ENCODE measurements at regions not wholly inside any gene's neighbourhood (a gene's known extent, or its start where the extent isn't known, plus 50 kb on each side); places are given as distances from the start of the nearest gene placed in this dataset.
"Not testable (repeated sequence)": the region's sequence is repeated elsewhere in the genome, so short reads cannot be mapped to it uniquely, and the experiment has no call there.

DNA sequence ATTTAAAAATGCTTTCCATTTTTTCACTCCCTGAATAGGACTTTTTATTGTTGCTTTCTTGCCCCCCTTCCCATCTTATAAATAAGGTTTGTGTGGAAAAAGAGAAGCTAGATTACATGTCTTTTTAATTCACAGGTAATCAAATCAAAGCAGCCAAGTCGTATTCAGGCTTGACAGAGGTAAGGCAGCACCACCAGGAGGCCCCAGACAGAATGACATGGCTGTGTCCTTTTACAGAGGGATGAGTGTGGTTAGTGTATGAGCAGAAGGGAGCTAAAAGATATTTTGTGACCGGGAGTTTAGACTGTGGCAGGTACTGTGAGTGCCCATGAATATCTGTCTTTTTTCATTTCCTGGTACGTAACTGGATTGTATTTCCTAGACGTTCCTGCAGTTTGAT is 596.1 kb downstream of the ETNK1 start:
- no peak overlapping the region for H3K27ac Mint-ChIP-seq
- DNase-seq (ENCODE audit: low spot score in 2 of 2): no peak
- no peaks in the 10 kb centered on the region for H3K4me1 Mint-ChIP-seq
- no peak for ATAC-seq
- no peaks in the 10 kb centered on the region for H3K36me3 Mint-ChIP-seq
- H3K9me3 Mint-ChIP-seq: no peaks in the 10 kb centered on the region
- no peak overlapping the region for H3K4me3 Mint-ChIP-seq

DNA sequence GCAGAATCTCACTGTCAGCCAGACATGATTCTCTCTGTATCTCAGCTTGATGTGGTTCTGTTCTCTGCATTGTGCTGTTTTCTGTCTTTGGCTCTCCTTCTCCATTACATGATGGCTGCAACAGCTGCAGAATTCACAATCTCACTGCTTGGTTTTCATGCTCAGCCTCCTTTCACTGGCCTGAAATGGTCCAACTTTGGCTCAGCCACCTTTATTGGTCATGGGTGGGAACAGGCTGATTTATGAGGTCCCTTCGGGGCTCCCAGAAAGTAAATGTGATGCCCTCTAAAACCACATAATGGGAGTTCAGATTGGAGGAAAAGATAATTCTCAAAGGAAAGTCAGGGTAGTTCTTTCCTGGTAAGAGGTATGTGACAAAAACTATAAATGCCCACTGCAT is 597.0 kb downstream of the ETNK1 start:
- no peaks in the 10 kb centered on the region for H3K4me1 Mint-ChIP-seq
- no peaks in the 10 kb centered on the region for H3K9me3 Mint-ChIP-seq
- H3K36me3 Mint-ChIP-seq: no peaks in the 10 kb centered on the region
- H3K27ac Mint-ChIP-seq: no peak overlapping the region
- no peak overlapping the region for H3K4me3 Mint-ChIP-seq
- ATAC-seq (no peak), DNase-seq (ENCODE audit: low spot score in 2 of 2) (no peak)

DNA sequence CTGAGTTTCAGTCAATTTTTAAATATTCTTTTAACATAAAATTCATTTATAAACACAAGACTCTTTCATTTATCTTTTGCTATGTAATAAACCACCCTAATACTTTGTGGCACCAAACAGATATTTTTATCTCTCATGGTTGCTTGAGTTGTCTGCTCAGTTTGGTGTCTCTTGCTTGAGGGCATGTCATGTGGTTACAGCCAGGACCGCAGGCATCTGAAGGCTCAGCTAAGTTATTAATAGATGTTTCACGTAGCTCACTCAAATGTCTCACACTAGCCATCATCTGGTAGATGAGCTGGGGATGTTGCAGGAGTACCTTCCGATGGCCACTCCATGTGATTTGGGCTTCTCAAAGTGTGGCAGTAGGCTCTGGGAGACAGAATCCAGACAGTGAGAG is 597.8 kb downstream of the ETNK1 start:
- H3K36me3 Mint-ChIP-seq: no peaks in the 10 kb centered on the region
- H3K4me1 Mint-ChIP-seq: no peaks in the 10 kb centered on the region
- H3K4me3 Mint-ChIP-seq: no peak overlapping the region
- no peak for ATAC-seq
- no peak for DNase-seq (ENCODE audit: low spot score in 2 of 2)
- no peaks in the 10 kb centered on the region for H3K9me3 Mint-ChIP-seq
- H3K27ac Mint-ChIP-seq: no peak overlapping the region

DNA sequence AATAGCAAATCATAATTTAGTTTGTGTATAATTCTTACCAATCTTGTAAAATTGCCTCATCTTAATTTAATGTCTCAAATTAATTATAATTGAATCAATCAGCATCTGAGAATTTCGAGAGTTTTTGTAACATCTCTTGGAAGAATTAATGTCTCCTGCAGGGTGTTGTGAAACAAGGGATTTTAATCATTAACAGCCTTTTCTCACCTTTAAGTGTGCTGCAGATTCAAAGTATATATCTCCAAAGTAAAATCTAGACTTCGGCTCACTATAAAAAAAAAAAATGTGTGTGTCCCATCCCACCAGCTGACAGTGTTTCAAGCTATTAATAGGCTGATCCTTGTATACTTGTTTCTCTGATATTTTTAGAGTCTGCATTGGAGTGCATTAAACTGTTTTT is 603.1 kb downstream of the ETNK1 start:
- ATAC-seq (no peak), DNase-seq (ENCODE audit: low spot score in 2 of 2) (no peak)
- H3K36me3 Mint-ChIP-seq: no peaks in the 10 kb centered on the region
- no peak overlapping the region for H3K4me3 Mint-ChIP-seq
- no peaks in the 10 kb centered on the region for H3K4me1 Mint-ChIP-seq
- H3K9me3 Mint-ChIP-seq: no peaks in the 10 kb centered on the region
- no peak overlapping the region for H3K27ac Mint-ChIP-seq

DNA sequence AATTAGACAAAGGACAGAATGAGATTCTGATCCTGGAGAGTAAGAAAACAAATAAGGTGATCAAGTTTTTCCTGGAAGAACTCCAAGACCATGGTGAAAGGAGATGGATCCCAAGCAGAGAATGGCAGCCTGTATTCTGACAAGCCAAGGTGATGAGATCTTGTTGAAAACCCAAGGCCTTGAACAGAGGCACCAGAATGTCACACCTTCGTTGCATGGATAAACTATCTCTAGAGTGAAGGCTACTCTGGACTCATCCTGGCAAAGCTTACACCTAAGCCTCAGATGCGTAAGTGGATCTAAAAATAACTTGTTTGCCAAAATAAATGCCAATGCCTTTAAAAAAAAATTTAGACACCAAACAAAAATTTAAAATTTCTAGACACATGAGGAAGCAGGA is 605.9 kb downstream of the ETNK1 start:
- Mint-ChIP-seq H3K4me1 (no peaks in the 10 kb centered on the region), H3K4me3 (no peak overlapping the region), H3K36me3 (no peaks in the 10 kb centered on the region), H3K9me3 (no peaks in the 10 kb centered on the region), H3K27ac (no peak overlapping the region)
- ATAC-seq (no peak), DNase-seq (ENCODE audit: low spot score in 2 of 2) (no peak)

DNA sequence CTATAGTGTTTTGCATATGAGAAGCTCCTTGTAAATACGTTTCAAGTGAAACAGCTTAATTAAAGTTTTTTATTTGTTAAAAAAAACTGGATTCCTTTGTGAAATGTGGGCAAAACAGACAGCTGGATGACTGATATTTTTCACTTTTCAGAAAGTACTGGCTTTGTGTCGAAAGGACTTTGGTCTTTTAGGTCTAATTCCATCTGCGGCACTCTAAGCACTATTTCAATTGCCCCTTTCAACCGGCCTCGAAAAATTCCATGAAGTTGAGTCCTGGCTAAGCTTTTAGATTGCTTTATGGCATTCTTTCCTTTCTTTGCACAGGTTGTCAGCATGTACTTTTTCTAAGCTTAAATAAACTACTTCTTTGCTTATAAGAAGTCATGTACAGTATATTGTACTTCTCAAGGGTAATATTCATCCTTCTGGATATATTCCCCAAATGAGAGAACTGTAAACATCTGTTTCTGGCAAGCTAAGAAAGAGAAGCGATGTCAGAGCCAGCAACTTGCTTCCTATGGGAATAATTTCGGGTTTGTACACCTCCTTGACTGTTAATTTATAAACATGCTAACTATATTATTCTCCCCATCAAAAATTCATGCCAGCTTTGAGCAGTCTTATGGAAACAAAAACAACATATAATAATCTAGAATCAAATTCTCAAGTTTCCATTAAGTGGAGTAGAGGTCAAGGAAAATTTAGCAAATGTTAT is 611.3 kb downstream of the ETNK1 start:
- no peak for DNase-seq (ENCODE audit: low spot score in 2 of 2)
- H3K4me1 Mint-ChIP-seq: no peaks in the 10 kb centered on the region
- H3K36me3 Mint-ChIP-seq: no peaks in the 10 kb centered on the region
- no peak for ATAC-seq
- H3K4me3 Mint-ChIP-seq: no peak overlapping the region
- H3K27ac Mint-ChIP-seq: no peak overlapping the region
- H3K9me3 Mint-ChIP-seq: no peaks in the 10 kb centered on the region

DNA sequence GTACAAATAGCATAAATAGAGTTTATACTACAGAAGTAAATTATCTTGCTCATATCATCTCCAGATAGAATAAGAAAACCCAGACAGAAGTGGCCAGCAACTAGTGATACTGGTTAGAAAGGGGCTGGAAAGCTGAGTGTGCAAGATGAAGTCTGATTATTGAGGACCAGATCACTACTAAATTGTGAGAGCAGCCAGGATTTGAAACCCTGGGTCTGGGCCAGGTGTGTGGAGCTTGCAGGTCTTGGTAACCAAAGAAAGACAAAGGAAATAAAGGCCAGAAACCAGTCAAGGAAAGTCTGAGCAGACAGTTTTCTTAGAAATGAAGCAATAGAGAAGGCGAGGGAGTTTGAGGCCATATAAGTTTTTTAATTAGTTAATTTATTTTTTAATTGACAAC is 611.8 kb downstream of the ETNK1 start:
- Mint-ChIP-seq H3K9me3 (no peaks in the 10 kb centered on the region), H3K4me1 (no peaks in the 10 kb centered on the region), H3K36me3 (no peaks in the 10 kb centered on the region), H3K27ac (no peak overlapping the region), H3K4me3 (no peak overlapping the region)
- no peak for ATAC-seq
- DNase-seq (ENCODE audit: low spot score in 2 of 2): no peak

DNA sequence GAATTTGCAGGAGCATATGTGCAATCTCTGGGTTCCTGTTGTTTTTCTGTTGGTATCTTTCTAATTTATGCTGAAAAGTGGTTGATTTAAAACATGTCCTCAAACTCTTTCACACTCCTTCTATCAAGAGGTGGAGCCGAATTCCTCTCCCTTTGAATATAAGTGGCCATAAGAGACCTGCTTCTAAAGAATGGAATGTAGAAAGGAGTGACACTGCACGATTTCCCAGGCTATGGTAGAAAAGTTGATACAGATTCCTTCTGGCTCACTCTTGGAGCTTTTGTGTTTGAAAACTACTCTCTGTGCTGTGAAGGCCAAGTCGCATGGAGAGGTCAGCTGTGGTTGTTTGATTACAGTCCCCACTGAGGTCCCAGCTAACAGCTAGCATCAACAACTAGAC is 613.2 kb downstream of the ETNK1 start:
- Mint-ChIP-seq H3K4me1 (no peaks in the 10 kb centered on the region), H3K27ac (no peak overlapping the region), H3K36me3 (no peaks in the 10 kb centered on the region), H3K4me3 (no peak overlapping the region), H3K9me3 (no peaks in the 10 kb centered on the region)
- DNase-seq (ENCODE audit: low spot score in 2 of 2) (no peak), ATAC-seq (no peak)

DNA sequence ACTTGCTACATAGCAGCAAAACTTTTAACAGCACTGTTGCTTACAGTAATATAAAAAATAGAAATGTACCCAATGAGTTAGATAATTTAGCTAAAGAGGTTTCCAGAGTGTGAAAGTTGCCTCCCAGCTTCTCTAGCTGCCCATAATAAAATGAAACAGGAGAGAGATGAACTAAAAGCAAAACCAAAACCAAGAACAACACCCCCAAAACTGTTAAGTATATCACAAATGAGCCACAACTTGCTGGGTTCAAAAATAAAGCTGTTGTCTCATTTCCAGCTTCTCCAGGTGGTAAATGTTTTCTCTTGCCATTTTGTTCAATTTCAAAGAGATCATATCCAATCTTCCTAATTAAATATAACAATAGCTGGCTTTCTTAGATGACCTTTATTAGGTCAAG is 614.0 kb downstream of the ETNK1 start:
- Mint-ChIP-seq H3K9me3 (no peaks in the 10 kb centered on the region), H3K4me3 (no peak overlapping the region), H3K36me3 (no peaks in the 10 kb centered on the region), H3K27ac (no peak overlapping the region), H3K4me1 (no peaks in the 10 kb centered on the region)
- ATAC-seq (no peak), DNase-seq (ENCODE audit: low spot score in 2 of 2) (no peak)

DNA sequence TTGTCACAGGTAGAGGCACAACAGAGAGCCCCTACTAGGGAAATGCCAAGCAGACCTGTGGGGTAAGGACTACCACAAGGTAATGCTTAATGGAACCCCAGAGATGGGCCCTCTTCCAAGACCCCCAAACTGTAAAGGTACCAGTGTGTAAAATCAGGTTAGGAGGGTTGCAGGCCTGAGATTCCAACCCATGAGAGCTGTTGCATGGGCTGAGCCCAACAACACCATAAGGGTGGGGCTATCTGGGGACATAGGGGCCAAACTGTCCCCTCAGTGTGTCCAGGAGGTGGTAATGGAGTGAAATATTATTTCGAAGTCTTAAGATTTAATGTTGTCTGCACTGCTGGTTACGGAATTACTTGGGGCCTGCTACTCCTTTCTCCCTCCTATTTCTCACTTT is 620.2 kb downstream of the ETNK1 start:
- no peak for DNase-seq (ENCODE audit: low spot score in 2 of 2)
- H3K4me3 Mint-ChIP-seq: no peak overlapping the region
- peak; percentile 51 for ATAC-seq
- no peaks in the 10 kb centered on the region for H3K9me3 Mint-ChIP-seq
- H3K4me1 Mint-ChIP-seq: no peaks in the 10 kb centered on the region
- H3K27ac Mint-ChIP-seq: no peak overlapping the region
- no peaks in the 10 kb centered on the region for H3K36me3 Mint-ChIP-seq

DNA sequence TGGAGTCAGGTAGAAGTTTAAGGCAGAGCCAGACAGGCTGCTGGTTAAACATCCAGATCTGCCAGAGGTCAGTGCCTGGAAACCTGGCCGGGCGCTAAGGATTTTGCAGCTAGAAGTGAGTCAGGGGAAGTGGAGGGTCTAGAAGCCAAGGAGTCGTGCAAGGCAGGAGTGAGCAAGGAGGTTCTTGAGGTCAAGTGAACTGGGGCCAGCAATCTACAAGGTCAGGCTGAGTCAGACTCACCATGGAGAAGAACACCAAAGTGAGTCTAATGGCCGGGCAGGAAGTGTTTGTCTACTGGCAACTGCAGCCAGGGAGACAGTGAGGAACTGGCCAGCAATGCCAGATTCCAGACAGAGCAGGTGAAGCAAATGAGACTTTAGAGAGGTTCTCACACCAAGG is 628.2 kb downstream of the ETNK1 start:
- Mint-ChIP-seq H3K4me3 (no peak overlapping the region), H3K27ac (no peak overlapping the region), H3K9me3 (peaks cover 2% of the 10 kb centered on the region), H3K36me3 (no peaks in the 10 kb centered on the region), H3K4me1 (no peaks in the 10 kb centered on the region)
- DNase-seq (ENCODE audit: low spot score in 2 of 2) (no peak), ATAC-seq (no peak)

DNA sequence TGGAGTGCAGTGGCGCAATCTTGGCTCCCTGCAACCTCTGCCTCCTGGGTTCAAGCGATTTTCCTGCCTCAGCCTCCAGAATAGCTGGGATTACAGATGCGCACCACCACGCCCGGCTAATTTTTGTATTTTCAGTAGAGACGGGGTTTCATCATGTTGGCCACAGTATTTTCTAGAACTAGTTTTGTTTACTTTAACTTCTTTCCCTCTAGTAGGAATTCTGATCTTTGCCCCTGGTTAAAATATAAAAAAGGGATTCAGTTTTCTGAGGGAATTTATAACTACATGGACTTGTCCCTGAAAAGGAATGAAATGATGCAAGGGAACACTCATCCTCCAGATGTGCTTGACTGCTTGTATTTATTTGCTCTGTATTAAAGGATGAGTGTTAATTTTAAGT is 628.9 kb downstream of the ETNK1 start:
- not testable (repeated sequence) for H3K9me3 Mint-ChIP-seq; H3K4me3 Mint-ChIP-seq; H3K27ac Mint-ChIP-seq; H3K36me3 Mint-ChIP-seq; DNase-seq (ENCODE audit: low spot score in 2 of 2); H3K4me1 Mint-ChIP-seq; ATAC-seq

DNA sequence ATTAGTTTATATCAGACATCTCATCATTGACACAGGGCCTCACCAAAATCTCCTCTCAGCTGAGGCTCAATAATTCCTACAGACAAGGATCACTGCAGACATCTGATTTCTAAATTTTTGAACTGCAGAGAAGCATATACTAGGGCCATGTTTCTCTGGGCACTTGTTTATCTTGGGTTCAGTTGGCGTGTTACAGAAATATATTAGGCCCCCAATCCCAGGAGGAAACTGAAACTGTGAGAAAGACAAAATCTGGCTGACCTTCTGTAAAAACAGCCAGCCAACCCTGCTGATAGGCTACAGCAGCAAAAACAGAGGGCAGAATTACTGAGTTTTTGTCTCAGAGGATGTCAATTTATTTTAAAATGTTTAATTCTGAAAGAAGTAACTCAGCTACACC is 634.6 kb downstream of the ETNK1 start:
- no peak for ATAC-seq
- Mint-ChIP-seq H3K4me3 (no peak overlapping the region), H3K27ac (no peak overlapping the region), H3K4me1 (no peaks in the 10 kb centered on the region), H3K9me3 (no peaks in the 10 kb centered on the region), H3K36me3 (no peaks in the 10 kb centered on the region)
- no peak for DNase-seq (ENCODE audit: low spot score in 2 of 2)

DNA sequence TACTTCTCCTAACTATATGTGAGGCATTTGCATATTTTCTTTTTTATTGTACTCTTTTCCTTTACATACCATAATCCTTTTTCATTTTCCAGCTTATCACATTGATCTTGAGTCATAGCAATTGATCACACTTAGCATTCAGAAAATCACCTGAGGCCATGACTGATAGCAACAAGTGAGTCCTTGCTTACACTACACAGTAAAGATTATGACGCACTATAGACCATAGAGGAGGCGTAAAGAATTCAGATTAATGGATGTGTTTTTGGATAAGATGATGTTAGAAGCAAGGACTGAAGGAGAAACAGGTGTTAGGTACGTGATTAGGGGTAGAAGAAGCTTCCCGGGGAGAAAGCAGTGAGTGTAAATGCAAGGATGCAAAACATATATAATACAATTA is 637.7 kb downstream of the ETNK1 start:
- H3K9me3 Mint-ChIP-seq: peaks cover 2% of the 10 kb centered on the region
- no peaks in the 10 kb centered on the region for H3K4me1 Mint-ChIP-seq
- no peak overlapping the region for H3K4me3 Mint-ChIP-seq
- DNase-seq (ENCODE audit: low spot score in 2 of 2) (no peak), ATAC-seq (no peak)
- no peak overlapping the region for H3K27ac Mint-ChIP-seq
- H3K36me3 Mint-ChIP-seq: no peaks in the 10 kb centered on the region

DNA sequence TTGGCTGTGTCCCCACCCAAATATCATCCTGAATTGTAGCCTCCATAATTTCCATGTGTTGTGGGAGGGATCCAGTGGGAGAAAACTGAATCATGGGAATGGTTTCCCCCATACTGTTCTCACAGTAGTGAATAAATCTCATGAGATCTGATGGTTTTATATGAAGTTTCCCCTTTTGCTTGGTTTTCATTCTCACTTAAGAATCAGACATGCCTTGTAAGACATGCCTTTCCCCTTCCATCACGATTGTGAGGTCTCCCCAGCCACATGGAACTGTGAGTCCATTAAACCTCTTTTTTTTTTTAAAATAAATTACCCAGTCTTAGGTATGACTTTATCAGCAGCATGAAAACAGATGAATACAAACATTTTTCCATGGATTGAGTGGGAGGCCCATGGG is 652.9 kb downstream of the ETNK1 start:
- DNase-seq (ENCODE audit: low spot score in 2 of 2) (no peak), ATAC-seq (no peak)
- no peaks in the 10 kb centered on the region for H3K4me1 Mint-ChIP-seq
- no peak overlapping the region for H3K27ac Mint-ChIP-seq
- H3K4me3 Mint-ChIP-seq: no peak overlapping the region
- no peaks in the 10 kb centered on the region for H3K9me3 Mint-ChIP-seq
- H3K36me3 Mint-ChIP-seq: no peaks in the 10 kb centered on the region

DNA sequence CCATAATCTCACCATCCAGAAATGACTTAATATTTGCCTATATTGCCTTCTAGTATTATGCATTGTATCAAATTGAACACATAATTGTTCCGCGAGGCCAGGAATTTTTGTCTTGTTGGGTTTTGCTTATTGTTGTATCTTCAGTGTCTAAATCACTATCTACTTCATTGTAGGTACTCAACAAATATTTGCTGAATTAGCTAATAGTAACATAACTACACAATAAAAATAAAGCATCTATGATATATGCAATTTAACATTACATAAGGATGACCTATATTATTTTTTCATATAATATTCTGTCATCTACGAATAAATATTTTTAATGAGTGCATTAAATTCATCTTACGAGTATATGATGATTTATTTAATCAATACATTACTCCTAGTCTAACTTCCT is 656.3 kb downstream of the ETNK1 start:
- peaks cover 4% of the 10 kb centered on the region for H3K9me3 Mint-ChIP-seq
- H3K27ac Mint-ChIP-seq: no peak overlapping the region
- ATAC-seq (no peak), DNase-seq (ENCODE audit: low spot score in 2 of 2) (no peak)
- no peaks in the 10 kb centered on the region for H3K4me1 Mint-ChIP-seq
- H3K4me3 Mint-ChIP-seq: no peak overlapping the region
- H3K36me3 Mint-ChIP-seq: no peaks in the 10 kb centered on the region

DNA sequence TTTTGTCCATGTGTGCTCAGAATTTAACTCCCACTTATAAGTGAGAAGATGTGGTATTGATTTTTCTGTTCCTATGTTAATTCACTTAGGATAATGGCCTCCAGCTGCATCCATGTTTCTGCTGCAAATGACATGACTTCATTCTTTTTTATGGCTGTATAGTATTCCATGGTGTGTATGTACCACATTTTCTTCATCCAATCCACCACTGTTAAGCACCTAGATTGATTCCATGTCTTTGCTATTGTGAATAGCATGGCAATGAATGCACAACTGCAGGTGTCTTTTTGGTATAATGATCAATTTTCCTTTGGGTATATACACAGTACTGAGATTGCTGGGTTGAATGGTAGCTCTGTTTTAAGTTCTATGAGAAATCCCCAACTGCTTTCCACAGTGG is 657.7 kb downstream of the ETNK1 start:
- H3K36me3 Mint-ChIP-seq: no peaks in the 10 kb centered on the region
- ATAC-seq: no peak
- H3K4me3 Mint-ChIP-seq: no peak overlapping the region
- no peak overlapping the region for H3K27ac Mint-ChIP-seq
- H3K9me3 Mint-ChIP-seq: peaks cover 4% of the 10 kb centered on the region
- H3K4me1 Mint-ChIP-seq: no peaks in the 10 kb centered on the region
- DNase-seq (ENCODE audit: low spot score in 2 of 2): no peak

All from stimulated activated effector memory CD8-positive, alpha-beta T cell treated with anti-CD3 and anti-CD28 coated beads, Interleukin-12 subunit alpha, Interleukin-12 subunit beta, amount 100 ng/mL, for 72 hours (primary cell).